Muscle of leg (tissue), 3 donors: ENCODE measurements at regions not wholly inside any gene's neighbourhood (a gene's known extent, or its start where the extent isn't known, plus 50 kb on each side); places are given as distances from the start of the nearest gene placed in this dataset.

ENCODE experiments used
- DNase-seq: peaks from one replicate; pipeline ENCODE4 v3.0.0; 2013
- H3K27ac ChIP-seq: one replicate; pipeline ENCODE4 v1.5.1; 2013; ENCODE audit warnings: mild to moderate bottlenecking, low read length, control low read depth
- H3K27me3 ChIP-seq: one replicate; pipeline ENCODE4 v1.6.1; 2013; ENCODE audit warnings: low read length; ENCODE audit not compliant: control insufficient read depth, insufficient read depth
- H3K36me3 ChIP-seq: one replicate; pipeline ENCODE4 v1.6.1; 2013; ENCODE audit warnings: low read length; ENCODE audit not compliant: control insufficient read depth, insufficient read depth
- H3K4me1 ChIP-seq: one replicate; pipeline ENCODE4 v1.6.1; 2013; ENCODE audit warnings: low read length; ENCODE audit not compliant: control insufficient read depth, insufficient read depth
- H3K4me3 ChIP-seq: one replicate; pipeline ENCODE4 v1.5.1; 2013; ENCODE audit warnings: low read length, control low read depth
- H3K9me3 ChIP-seq: replicated peaks from 2 replicates; pipeline ENCODE4 v1.6.1; 2013; ENCODE audit warnings: low read depth, low read length; ENCODE audit not compliant: control insufficient read depth
- WGBS: methylation state at CpG from one replicate; pipeline ENCODE4 v1.1.5; 2013; ENCODE audit warnings: missing lambda C conversion rate; ENCODE audit not compliant: insufficient coverage; 5-methylcytosine and 5-hydroxymethylcytosine counted together

DNA sequence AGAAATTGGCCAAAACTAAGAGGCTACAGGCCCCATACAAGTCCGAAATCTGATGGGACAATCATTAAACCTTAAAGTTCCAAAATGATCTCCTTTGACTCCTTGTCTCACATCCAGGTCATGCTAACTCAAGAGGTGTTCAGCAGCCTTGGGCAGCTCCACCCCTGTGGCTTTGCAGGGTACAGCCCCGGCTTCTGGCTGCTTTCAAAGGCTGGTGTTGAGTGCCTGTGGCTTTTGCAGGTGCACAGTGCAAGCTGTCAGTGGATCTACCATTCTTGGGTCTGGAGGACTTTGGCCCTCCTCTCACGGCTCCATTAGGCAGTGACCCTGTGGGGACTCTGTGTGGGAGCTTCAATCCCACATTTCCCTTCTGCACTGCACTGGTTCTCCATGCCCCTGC, 329.1 kb upstream of the MAD2L1 start:
- 86% methylated on average over 2 of the region's 3 CpGs for WGBS
- no peak for DNase-seq
- Histone ChIP-seq H3K4me1 (no peaks in the 10 kb centered on the region), H3K9me3 (no peaks in the 10 kb centered on the region), H3K4me3 (no peak overlapping the region), H3K36me3 (no peaks in the 10 kb centered on the region), H3K27ac (no peak overlapping the region), H3K27me3 (no peaks in the 10 kb centered on the region)

- no peak overlapping the region for H3K4me3 ChIP-seq
- H3K27ac ChIP-seq: no peak overlapping the region
- peak; percentile 29 for DNase-seq
- H3K4me1 ChIP-seq: no peaks in the 10 kb centered on the region
- no peaks in the 10 kb centered on the region for H3K27me3 ChIP-seq
- no peaks in the 10 kb centered on the region for H3K9me3 ChIP-seq
- H3K36me3 ChIP-seq: no peaks in the 10 kb centered on the region
Measured at GRCh38 chr4:120355881-120356280, 289.2 kb upstream of the MAD2L1 start.

- H3K27me3 ChIP-seq: no peaks in the 10 kb centered on the region
- DNase-seq: no peak
- no peaks in the 10 kb centered on the region for H3K36me3 ChIP-seq
- H3K9me3 ChIP-seq: no peaks in the 10 kb centered on the region
- H3K4me1 ChIP-seq: no peaks in the 10 kb centered on the region
- no peak overlapping the region for H3K4me3 ChIP-seq
- no CpG with 5 or more reads among the region's 1 CpG for WGBS
- no peak overlapping the region for H3K27ac ChIP-seq
Measured at GRCh38 chr4:120354381-120354780, 287.7 kb upstream of the MAD2L1 start.

DNA sequence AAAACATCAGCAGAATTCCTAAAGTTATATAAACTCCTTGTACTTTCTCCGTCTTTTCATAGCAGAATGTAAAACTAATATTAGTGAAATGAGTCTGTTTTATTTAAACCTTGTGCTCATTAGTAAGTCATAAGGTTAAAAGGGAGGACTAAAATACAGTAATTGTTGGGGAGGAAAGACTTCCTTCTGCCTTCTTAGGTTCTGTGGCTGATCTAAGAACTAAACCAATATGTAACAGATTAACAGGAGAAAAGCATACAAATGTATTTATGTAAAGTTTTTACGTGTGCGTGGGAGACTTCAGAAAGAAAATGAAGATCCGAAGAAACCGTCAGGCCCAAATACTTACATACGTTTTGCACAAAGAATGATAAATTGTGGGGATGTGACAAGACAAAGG, 286.6 kb upstream of the MAD2L1 start:
- no peak overlapping the region for H3K4me3 ChIP-seq
- H3K36me3 ChIP-seq: no peaks in the 10 kb centered on the region
- no peak for DNase-seq
- H3K27me3 ChIP-seq: no peaks in the 10 kb centered on the region
- H3K4me1 ChIP-seq: no peaks in the 10 kb centered on the region
- WGBS: 77% methylated on average over 5 of the region's 6 CpGs
- H3K9me3 ChIP-seq: no peaks in the 10 kb centered on the region
- no peak overlapping the region for H3K27ac ChIP-seq

- Histone ChIP-seq H3K4me3 (no peak overlapping the region), H3K27me3 (no peaks in the 10 kb centered on the region), H3K9me3 (no peaks in the 10 kb centered on the region), H3K36me3 (no peaks in the 10 kb centered on the region), H3K4me1 (no peaks in the 10 kb centered on the region), H3K27ac (no peak overlapping the region)
- no CpG with 5 or more reads among the region's 1 CpG for WGBS
- DNase-seq: no peak
Measured at GRCh38 chr4:120352739-120353138, 286.1 kb upstream of the MAD2L1 start.

- no peaks in the 10 kb centered on the region for H3K27me3 ChIP-seq
- DNase-seq: no peak
- H3K9me3 ChIP-seq: no peaks in the 10 kb centered on the region
- H3K4me3 ChIP-seq: no peak overlapping the region
- no peaks in the 10 kb centered on the region for H3K4me1 ChIP-seq
- no CpG with 5 or more reads among the region's 1 CpG for WGBS
- H3K36me3 ChIP-seq: no peaks in the 10 kb centered on the region
- no peak overlapping the region for H3K27ac ChIP-seq
Measured at GRCh38 chr4:120348948-120349347, 282.3 kb upstream of the MAD2L1 start.

- Histone ChIP-seq H3K27ac (no peak overlapping the region), H3K36me3 (no peaks in the 10 kb centered on the region), H3K9me3 (no peaks in the 10 kb centered on the region), H3K4me1 (no peaks in the 10 kb centered on the region), H3K27me3 (no peaks in the 10 kb centered on the region), H3K4me3 (no peak overlapping the region)
- DNase-seq: no peak
- no CpG with 5 or more reads among the region's 2 CpGs for WGBS
Measured at GRCh38 chr4:120348521-120348920, 281.9 kb upstream of the MAD2L1 start.

- Histone ChIP-seq H3K4me3 (no peak overlapping the region), H3K9me3 (no peaks in the 10 kb centered on the region), H3K36me3 (no peaks in the 10 kb centered on the region), H3K27ac (no peak overlapping the region), H3K27me3 (no peaks in the 10 kb centered on the region), H3K4me1 (no peaks in the 10 kb centered on the region)
- 67% methylated on average over 1 of the region's 4 CpGs for WGBS
- no peak for DNase-seq
Measured at GRCh38 chr4:120331486-120332370, 265.1 kb upstream of the MAD2L1 start.

GRCh38 chr4:120329386-120329785, 262.7 kb upstream of the MAD2L1 start:
- Histone ChIP-seq H3K4me3 (no peak overlapping the region), H3K27ac (no peak overlapping the region), H3K27me3 (no peaks in the 10 kb centered on the region), H3K36me3 (no peaks in the 10 kb centered on the region), H3K9me3 (no peaks in the 10 kb centered on the region), H3K4me1 (no peaks in the 10 kb centered on the region)
- 95% methylated on average over 1 of the region's 1 CpG for WGBS
- no peak for DNase-seq

DNA sequence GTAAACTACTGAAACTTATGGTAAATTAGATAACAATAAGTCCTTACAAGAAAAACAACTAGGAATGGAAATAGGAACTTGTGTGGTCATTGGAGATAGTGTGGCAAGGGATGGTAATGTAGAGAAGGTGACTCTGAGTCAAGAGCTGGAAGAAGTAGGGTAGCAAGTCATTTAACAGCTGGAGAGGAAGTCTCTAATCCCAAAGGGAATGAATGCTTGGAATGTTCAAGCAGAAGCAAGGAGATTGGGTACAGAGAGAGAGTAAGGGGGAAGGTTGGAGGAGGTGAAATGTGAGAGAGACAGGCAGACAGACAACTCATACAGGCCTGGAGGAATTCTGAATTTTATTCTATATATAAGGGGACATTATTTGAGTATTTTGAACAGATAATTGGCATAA, 260.6 kb upstream of the MAD2L1 start:
- Histone ChIP-seq H3K4me3 (no peak overlapping the region), H3K9me3 (no peaks in the 10 kb centered on the region), H3K27ac (no peak overlapping the region), H3K4me1 (no peaks in the 10 kb centered on the region), H3K27me3 (no peaks in the 10 kb centered on the region), H3K36me3 (no peaks in the 10 kb centered on the region)
- DNase-seq: no peak
